ENCODE measurements at regions not wholly inside any gene's neighbourhood (a gene's known extent, or its start where the extent isn't known, plus 50 kb on each side); places are given as distances from the start of the nearest gene placed in this dataset.

- no peak for TF ChIP-seq CTCF (IDR thresholded peaks at IDR 0.05)
- Histone ChIP-seq H3K4me3 (no peak overlapping the region), H3K4me1 (no peaks in the 10 kb centered on the region), H3K36me3 (ENCODE audit: insufficient read depth in 1 of 2, low read depth in 1 of 2) (no peaks in the 10 kb centered on the region), H3K27ac (no peak overlapping the region), H3K9me3 (no peaks in the 10 kb centered on the region), H3K27me3 (ENCODE audit: insufficient read depth in 3 of 3, low read length in 2 of 3) (no peaks in the 10 kb centered on the region)
- 85 to 90% (median 88%) methylated on average over 4 of the region's 4 CpGs for WGBS, 3 donors
- no peak for ATAC-seq
- intact Hi-C loops (cut with DNase I) = no loop called here
- no peak for DNase-seq
Observed at GRCh38 chr3:148082506-148083280, 615.0 kb upstream of the AGTR1 start.

- ATAC-seq = no peak
- no peaks in the 10 kb centered on the region for H3K27me3 ChIP-seq (ENCODE audit: insufficient read depth in 3 of 3, low read length in 2 of 3)
- no peak overlapping the region for H3K27ac ChIP-seq
- no peak for TF ChIP-seq CTCF (IDR thresholded peaks at IDR 0.05)
- H3K36me3 ChIP-seq (ENCODE audit: insufficient read depth in 1 of 2, low read depth in 1 of 2) = no peaks in the 10 kb centered on the region
- intact Hi-C loops (cut with DNase I) = no loop called here
- no peak for DNase-seq
- no peaks in the 10 kb centered on the region for H3K9me3 ChIP-seq
- no peaks in the 10 kb centered on the region for H3K4me1 ChIP-seq
- no peak overlapping the region for H3K4me3 ChIP-seq
- WGBS, 3 donors = 49 to 59% (median 52%) methylated on average over 8 of the region's 8 CpGs
Observed at GRCh38 chr3:148083526-148084182, 614.0 kb upstream of the AGTR1 start.

DNA sequence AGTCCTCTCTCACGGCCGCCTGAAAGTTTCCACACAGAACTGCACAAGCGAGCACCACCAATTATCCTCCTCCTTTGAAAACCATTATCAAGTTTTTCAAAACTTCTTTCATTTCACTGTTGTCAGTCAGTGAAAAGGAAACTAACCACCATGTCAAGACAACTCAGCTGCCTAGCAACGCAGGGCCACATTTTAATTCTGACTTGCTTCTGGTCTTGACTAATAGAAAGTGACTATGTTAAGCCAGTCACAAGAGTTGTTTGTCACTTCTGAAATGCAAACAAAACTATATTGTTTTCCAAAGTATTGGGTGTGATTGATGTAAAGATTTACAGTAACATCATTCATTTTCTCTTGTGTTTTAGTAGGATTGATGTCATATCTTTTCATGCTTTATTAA lies 612.8 kb upstream of the AGTR1 start:
- H3K4me1 ChIP-seq = no peaks in the 10 kb centered on the region
- no peak overlapping the region for H3K27ac ChIP-seq
- 83 to 87% (median 87%) methylated on average over 4 of the region's 4 CpGs for WGBS, 3 donors
- no peaks in the 10 kb centered on the region for H3K9me3 ChIP-seq
- DNase-seq = no peak
- peaks cover 0 to 2% (median 0%) of the 10 kb centered on the region in 3 donors for H3K27me3 ChIP-seq (ENCODE audit: insufficient read depth in 3 of 3, low read length in 2 of 3)
- TF ChIP-seq CTCF (IDR thresholded peaks at IDR 0.05) = no peak
- no peaks in the 10 kb centered on the region for H3K36me3 ChIP-seq (ENCODE audit: insufficient read depth in 1 of 2, low read depth in 1 of 2)
- intact Hi-C loops (cut with DNase I) = no loop called here
- ATAC-seq = no peak
- no peak overlapping the region for H3K4me3 ChIP-seq

- Histone ChIP-seq H3K4me1 (no peaks in the 10 kb centered on the region), H3K27me3 (ENCODE audit: insufficient read depth in 3 of 3, low read length in 2 of 3) (peaks cover 0 to 2% (median 0%) of the 10 kb centered on the region in 3 donors), H3K27ac (no peak overlapping the region), H3K9me3 (no peaks in the 10 kb centered on the region), H3K36me3 (ENCODE audit: insufficient read depth in 1 of 2, low read depth in 1 of 2) (no peaks in the 10 kb centered on the region), H3K4me3 (no peak overlapping the region)
- DNase-seq (no peak), ATAC-seq (no peak)
- no peak for TF ChIP-seq CTCF (IDR thresholded peaks at IDR 0.05)
- WGBS, 3 donors = 93 to 96% (median 94%) methylated on average over 6 of the region's 6 CpGs
- intact Hi-C loops (cut with DNase I) = no loop called here
Observed at GRCh38 chr3:148087601-148088371, 609.9 kb upstream of the AGTR1 start.
